ENCODE measurements at regions not wholly inside any gene's neighbourhood (a gene's known extent, or its start where the extent isn't known, plus 50 kb on each side); places are given as distances from the start of the nearest gene placed in this dataset.
"Not testable (repeated sequence)": the region's sequence is repeated elsewhere in the genome, so short reads cannot be mapped to it uniquely, and the experiment has no call there.

DNA sequence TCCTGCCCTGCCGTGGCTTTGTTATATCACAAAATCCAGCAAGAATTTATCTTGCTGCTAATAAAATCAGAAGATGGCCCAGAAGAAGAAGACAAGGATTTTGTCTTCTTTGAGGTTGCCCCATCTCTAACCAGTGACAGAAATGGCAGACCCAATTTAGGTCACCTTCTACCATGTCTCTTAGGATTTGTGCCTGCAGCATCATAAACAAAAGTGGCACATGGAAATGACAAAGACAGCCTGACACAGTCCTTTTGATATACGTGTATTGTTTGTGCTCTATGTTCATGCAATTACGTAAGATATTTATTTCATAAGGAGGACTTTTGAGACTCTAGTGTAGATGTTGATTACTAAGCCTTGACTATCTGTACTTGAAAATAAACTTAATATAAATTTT, 135.9 kb upstream of the TMTC4 start:
- no peak for DNase-seq

DNA sequence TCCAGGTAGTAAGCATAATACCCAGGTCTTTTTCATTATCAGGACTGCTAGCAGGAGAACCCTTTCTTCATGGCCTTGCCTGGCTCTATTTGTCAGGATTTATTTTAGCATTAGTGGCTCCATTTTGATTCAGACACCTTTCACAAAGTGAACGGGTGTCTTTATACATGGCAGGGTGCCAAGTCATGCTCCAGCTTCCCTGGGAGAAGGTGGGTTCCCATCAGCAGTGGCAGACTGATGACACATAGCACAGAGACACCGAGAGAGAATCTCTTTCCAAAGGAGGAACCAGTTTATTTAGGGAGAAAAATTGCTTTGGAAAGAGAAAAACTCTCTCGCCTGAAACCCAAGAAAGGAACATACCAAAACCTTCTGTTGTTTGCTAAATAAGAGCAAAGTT, 135.3 kb upstream of the TMTC4 start:
- DNase-seq, result no peak

DNA sequence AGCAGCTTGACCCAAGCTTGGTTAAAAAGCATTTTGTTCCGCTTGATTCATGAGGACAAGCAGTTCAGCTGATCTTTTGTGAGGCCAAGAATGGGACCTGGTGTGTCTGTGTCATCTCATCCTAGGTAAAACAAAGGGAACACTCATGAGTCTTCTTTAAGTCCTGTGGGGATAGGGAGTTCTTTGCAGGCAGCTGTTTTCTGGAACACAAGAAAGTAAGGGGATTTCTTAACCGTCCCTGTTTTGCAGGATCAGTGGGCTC, 134.5 kb upstream of the TMTC4 start:
- no peak for DNase-seq

DNA sequence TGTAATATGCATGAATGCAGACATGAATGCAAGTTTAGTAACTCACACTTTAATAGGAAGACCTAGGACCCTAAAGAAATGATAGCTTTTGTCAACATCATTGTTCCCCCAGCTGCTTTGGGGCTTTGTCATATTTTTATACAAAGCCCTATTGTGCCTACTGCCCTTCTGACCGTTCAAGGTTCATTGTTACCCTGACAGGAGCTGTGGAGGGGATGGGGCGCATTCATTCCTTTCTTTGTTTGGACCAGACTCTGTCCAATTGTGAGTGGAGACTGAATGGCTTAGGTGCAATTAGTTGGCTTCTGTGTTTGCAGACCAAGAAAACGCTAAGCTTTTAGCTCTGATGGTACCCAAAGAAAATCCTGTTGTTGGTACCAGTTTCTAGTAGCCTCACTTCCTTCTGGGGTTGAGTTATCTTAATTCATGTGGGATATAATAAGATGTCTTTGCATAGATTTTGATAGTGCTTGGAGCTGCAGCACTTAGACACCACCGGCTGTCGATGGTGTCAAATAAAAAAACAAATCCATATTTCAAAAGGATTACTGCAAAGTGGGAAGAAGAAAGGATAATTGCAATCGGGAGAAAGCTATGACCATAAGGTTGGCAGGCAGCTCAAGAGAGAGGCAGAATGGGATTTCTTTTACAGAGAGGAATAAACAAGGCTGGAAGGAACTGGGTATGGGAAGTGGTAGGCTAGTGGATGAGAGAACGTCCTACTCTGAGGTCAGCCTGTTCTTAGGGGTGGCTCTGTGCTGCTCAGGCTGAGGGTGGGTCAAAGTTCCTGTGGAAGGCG, 133.9 kb upstream of the TMTC4 start:
- no peak for DNase-seq

DNA sequence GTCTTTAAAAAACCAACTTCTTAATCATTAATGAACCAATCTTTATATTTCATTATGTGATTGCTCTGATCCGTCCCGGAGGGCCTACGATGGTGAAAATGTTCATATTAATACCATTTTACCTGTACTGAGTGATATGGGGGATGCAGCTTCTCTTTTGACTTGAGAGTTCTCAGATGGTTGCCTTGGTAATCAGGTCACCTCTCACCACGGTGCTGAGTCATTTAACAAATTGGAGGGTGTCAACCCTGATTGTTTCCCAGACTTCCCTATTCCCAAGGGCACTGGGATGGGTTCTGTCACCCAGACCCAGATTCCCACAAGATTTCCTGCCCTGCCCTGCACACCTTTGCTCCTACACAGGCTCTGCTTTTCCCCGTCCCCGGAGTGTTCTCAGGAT, 128.5 kb upstream of the TMTC4 start:
- DNase-seq, result no peak

DNA sequence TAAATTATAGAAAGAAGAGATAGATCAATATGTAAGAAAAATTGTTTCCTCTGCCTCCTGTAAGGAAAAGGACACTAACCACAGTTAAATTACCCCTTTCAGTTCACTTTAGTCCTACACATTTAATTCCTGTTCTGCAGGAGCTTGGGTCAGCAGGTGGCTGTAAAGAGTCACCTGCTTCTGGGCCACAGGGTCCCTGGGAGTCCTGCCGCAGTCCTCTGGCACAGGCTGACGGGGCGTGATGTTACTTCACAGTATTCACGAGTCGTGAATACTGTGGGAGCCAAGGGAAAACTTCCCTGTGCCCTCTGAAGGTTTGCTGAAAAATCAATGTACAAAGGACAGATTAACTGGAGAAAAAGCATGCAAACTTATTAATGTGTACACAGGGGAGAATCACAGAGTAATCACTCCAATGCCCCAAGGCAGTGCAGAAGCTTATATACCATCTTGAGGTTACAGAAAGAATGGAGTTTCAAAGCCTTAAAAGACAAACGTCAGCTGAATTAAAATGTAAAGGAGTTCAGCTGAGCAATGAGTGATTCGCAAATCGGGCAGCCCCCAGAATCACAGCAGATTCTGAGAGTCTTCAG, 125.8 kb upstream of the TMTC4 start:
- DNase-seq, result no peak

DNA sequence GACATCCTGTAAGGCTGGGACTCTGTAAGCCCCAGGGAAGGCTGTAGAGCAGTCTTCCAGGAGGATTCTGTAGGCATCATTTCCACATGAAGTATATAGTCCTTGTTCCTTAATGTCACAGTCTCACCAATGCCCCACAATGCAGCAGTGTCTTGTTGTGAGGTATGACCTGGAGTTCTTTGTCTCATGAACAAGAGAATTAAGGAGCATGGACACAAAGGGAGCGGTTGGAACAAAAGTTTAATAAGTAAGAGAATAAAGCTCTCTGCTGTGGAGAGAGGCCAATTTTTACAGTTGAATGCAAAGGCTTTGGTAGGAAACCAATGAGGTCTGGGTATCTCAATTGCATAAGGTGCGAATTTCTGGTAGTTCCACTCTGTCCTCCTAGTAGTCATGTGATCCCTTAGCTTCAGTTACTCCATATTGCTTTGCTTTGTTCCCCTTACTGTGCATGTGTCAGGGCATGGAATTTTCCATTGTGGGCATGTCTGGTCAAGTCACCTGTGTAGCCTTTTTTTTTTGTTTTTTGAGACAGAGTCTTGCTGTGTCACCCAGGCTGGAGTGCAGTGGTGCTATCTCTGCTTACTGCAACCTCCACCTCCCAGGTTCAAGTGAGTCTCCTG, 124.3 kb upstream of the TMTC4 start:
- DNase-seq, result no peak

DNA sequence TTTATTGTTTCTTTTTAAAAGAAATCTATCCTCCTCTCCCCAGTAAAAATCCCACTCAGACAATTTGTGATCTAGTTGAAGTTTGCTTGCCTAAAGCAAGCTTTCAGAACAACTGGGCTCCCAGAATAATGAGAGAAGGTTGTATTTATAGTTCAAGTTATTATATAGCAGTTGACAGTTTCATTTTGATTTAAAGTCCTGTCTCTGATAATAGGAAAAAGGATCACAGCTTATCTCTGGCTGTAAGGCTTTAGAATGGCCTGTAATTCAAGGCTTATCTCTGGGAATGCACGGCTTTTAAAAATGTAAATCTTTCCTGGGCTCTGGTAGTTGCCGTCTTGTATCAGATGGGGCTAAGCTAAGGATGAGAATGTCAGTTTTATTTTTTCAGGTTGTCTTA, 123.3 kb upstream of the TMTC4 start:
- DNase-seq, result no peak

DNA sequence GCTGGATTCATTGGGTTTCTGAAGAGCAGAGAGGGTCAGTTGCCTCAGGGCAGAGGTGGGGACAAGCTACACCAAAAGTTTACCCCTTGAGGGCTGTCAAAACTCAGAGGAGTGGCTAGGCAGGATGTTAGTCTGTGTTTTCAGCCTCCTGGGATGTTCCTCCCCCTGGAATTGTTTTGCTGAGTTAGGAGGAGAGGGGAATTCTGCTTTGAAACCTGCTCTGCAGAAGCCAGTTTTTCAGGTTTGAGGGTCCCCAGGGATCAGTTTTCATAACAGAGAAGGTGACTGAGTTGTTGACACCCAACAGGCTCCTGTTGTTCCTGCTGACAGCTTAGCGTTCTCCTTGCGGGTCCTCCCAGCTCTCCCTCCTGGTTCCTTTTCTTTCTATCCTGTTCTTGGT, 121.9 kb upstream of the TMTC4 start:
- no peak for DNase-seq

DNA sequence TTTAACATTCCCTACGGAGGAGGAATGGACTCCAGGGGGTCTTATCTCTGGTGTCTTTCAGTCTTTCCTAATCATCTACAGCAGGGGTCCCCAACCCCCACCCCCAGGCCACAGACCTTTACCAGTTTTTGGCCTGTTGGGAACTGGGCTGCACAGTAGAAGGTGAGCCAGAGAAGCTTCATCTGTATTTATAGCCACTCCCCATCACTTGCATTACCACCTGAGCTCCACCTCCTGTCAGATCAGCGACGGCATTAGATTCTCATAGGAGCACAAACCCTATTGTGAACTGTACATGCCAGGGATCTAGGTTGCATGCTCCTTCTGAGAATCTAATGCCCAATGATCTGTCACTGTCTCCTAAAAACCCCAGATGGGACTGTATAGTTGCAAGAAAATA, 120.0 kb upstream of the TMTC4 start:
- DNase-seq, result no peak

DNA sequence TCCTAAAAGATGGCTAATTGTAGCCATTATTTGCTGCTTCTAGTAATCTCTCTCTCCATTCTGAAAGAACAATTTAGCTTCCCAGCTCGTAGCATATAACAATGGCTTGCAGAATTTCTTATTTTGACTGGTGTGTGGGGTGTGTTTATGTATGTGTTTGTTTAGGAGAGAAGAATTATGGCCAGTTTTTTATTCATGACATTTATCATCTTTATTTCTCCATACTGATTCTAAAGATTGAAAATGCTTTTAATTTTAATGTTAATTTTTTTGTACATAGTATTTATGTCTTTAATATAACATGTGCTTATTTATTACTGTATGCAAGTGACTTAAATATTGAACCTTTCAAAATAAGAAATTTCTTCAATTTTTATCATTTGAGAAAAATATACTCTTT, 115.8 kb upstream of the TMTC4 start:
- DNase-seq, result no peak

DNA sequence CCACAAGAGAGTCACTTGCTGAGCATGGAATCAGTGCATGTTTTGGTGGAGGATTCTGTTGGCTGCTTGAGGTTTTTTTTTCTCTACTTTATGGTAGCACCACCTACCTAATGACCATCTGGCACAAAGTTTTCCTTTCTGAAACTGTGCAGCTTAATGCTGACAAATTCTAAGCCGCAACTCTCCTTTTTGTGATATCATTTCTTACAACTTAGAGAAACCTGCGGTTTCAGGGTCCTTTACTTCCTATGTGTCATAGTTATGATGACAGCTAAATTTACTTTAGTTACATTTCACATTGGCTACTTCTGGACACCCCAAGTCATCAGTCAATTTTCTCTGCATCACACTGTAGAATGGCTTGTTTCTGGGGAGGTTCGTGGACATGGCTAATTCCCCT, 115.4 kb upstream of the TMTC4 start:
- peak; percentile 6 for DNase-seq

DNA sequence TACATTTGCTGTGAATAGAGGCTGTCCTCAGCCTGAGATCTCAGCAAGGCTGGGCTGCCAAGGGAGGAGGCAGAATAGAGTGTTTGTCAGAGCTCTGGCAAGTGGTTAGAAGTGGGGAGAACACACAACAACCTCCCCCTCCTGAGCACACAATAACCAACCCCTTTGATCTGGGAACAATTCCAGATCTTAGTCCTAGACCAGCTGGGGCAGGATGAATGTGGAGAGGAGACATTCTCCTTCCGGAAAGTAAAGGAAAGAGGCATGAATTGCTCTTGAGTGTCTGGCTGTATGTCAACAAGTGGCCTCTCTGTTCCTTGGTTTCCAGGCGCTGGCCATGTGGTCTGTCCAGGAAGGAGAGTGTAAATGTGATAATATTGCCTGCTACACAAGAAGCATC, 114.9 kb upstream of the TMTC4 start:
- no peak for DNase-seq

DNA sequence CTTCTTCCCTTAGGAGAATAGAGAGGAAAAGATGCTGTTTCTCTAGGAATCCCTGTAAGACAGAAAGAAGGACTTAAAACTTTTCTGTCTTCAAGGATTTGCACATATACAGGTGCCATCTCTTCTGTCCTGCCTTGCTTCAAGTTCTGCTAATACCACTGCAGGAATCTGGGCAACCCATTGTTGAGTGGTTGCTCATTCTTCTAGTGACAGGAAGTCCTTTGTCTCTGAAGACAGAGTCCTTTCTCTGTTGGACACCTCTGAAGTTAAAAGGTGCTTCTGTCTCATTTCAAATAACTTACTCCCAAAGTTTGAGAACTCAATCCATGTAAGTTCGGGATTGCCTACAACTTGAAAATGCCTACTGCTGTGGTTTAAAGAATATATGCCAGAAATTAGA, 114.4 kb upstream of the TMTC4 start:
- DNase-seq, result no peak

DNA sequence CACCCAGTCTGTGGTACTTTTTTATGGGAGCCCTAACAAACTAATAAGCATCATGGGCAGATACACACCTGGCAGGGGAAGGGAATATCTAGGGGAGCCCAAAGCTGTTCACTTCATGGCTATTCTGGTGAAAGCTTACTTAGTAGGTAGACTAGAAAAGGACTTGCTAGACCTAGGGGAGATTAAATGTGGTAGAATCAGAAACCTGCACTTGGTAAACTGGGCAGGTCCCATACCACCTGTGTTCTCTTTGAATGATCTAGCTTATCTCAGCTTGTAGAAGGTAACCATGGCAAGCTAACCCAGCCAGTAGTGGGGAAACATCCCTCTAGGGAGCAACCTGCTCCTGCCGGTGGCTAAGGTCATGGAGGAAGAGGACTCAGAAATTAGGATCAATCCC, 113.9 kb upstream of the TMTC4 start:
- no peak for DNase-seq

DNA sequence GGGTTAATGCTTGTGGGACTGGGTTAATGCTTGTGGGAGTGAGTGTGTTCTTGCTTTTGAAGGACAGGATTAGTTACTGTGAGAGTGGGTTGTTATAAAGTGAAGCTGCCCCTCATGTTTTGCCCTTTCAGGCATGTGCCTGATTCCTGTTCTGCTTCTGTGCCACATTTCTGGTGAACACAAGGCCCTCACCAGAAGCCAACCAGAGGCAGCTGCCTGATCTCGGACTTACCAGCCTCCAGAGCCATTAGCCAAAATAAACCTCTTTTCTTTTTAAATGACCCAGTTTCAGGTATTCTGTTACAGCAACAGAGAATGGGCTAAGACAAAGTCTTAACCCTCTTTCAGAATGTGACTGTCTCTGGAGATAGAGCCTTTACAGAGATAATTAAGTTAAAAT, 113.3 kb upstream of the TMTC4 start:
- no peak for DNase-seq

DNA sequence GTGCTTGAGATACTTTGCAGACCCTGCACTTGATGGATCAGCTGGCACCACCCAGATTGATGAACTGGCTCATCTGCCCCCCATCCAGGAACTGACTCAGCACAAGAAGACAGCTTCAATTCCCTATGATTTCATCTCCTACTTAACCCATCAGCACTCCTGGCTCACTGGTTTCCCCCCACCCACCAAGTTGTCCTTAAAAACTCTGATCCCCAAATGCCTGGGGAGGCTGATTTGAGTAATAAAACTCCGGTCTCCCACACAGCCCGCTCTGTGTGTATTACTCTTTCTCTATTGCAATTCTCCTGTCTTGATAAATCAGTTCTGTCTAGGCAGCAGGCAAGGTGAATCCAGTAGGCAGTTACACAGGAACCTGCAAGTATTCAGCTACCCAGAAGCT, 102.1 kb upstream of the TMTC4 start:
- not testable (repeated sequence) for DNase-seq

DNA sequence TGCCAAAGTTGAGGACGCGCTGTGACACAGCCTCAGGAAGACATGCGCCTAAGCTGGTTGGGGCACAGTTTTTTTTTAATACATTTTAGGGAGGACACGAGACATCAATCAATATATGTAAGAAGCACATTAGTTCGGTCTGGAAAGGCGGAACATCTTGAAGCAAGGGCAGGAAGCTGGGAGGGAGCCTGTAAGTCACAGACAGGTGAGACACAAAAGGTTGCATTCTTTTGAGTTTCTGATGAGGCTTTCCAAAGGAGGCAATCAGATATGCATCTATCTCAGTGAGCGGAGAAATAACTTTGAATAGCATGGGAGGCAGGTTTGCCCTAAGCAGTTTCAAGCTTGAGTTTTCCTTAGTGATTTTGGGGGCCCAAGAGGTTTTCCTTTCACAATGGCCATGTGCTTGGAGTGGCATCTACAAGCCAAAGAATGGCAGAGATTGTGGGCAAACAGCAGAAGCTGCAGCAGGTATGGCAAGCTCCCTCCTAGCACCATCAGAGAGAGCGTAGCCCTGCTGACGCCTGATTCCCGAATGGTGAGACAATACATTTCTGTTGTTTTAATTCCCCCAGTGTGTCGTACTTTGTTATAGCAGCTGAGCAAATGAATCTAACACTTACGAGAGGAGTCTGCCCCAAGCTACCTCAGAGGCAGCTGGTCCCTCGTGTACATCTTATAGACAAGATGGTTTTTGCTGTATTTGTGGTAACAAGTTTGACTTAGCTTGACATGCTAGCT, 99.5 kb upstream of the TMTC4 start:
- DNase-seq, result no peak

DNA sequence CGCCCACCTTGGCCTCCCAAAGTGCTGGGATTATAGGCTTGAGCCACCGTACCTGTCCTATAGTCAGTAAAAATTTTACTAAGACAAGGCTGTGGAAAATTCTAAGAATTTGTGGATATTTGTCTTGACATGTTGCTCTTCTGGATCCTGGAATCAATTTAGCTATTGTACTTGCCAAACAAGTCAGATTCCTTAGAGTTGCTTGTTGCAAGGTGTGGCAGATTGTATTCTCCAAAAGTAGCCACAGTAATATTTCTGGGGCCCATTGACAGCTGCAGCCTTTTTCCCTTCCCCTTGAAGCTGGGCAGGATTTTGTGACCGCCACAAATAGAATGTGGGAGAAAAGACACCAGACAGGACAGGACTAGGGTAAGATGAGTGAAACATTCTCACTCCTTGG, 98.8 kb upstream of the TMTC4 start:
- DNase-seq, result no peak

DNA sequence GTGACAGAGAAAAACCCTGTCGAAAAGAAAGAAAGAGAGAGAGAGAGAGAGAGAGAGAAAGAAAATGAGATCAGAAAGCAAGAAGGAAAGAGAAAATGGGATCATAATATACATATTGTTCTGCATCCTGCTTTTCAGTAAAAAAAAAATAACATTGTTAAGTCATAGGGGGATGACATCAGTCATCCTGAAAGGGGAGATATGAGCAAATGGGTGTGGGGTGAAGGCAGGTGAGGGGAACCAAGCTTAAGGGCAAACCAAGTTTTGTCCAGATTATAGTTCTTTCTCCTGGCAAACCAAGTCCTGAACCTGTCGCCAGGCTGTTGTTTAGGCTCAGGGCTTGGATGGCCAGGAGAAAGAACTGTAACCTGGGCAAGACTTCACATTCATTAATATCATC, 92.6 kb upstream of the TMTC4 start:
- DNase-seq, result no peak

DNA sequence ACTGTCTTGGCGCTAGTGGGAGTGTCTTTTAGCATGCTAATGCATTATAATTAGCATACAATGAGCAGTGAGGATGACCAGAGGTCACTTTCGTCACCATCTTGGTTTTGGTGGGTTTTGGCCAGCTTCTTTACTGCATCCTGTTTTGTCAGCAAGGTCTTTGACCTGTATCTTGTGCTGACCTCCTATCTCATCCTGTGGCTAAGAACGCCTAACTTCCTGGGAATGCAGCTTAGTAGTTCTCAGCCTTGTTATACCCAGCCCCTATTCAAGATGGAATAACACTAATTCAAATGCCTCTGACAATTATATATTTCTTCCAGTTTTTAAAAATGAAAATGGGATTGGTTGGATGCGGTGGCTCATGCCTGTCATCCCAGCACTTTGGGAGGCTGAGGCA, 92.0 kb upstream of the TMTC4 start:
- DNase-seq, result not testable (repeated sequence)

DNA sequence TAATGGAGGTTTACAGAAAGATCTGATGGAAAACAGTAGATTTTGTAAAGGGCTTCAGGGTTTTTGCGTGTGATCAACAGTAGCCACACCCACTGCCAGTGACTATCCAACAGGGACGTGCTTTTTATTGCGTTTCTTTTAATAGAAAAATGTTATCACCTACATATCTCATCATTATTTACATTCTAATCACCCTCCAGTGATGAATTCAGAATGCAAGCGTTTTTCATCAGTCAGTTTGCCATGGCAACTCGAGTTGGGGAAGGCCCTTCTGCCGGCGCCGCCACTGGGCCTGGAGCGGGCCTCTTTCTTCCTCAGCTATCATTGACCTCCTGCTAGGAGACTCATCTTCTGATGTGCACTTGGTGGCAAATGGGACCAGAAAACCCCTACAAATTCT, 90.3 kb upstream of the TMTC4 start:
- DNase-seq, result no peak

DNA sequence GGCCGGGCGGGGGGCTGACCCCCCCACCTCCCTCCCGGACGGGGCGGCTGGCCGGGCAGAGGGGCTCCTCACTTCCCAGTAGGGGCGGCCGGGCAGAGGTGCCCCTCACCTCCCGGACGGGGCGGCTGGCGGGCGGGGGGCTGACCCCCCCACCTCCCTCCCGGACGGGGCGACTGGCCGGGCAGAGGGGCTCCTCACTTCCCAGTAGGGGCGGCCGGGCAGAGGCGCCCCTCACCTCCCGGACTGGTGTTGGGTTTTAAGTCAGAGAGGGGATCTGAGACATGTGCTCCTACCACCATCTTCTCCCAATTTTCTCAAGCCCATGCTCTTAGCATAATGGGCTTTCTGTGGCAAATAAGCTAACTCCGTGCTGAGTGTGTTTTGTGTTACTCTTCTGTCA, 87.5 kb upstream of the TMTC4 start:
- DNase-seq, result not testable (repeated sequence)

DNA sequence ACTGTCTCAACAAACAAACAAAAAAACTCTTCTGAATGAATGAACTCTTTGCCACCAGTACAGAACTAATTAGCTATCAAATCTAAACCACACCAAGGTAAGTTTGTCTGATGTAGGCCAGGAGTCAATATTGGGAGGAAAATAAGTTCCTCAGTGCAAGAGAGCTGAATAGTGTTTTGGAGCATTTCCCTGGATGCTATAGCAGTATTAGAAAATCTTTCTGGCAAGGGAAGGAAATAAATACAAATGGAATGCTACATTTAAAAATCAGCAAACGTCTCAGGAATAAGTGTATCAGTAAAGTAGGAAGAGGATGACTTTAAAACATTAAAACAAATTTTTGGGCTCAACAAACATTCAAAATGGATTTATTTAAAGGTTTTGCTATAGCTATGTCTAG, 81.3 kb upstream of the TMTC4 start:
- DNase-seq, result no peak

Measured in hematopoietic multipotent progenitor cell treated with erythropoietin and hydrocortisone succinate and interleukin-3 and kit ligand, for 4 days (in vitro differentiated cells).